ENCODE measurements at regions not wholly inside any gene's neighbourhood (a gene's known extent, or its start where the extent isn't known, plus 50 kb on each side); places are given as distances from the start of the nearest gene placed in this dataset.

DNA sequence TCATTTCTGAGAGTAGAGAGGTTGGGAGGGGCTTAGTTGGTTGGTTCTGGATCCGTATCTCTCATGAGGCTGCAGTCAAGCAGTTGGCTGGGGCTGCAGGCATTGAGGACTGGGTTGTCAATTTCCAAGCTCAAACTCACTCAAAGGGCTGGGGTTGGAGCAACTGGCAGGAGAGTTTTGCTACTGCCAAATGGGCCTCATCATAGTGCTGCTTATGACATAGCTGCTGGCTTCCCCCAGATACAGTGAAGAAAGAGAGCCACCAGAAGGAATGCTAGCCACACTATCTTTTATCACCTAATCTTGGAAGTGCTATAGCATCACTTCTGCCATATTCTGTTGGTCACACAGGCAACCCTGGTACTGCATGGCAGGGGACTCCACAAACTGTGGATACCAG is 363.5 kb upstream of the USP24 start:
- H3K4me3 ChIP-seq (ENCODE audit: low read depth, low read length): no peak overlapping the region
- no peak for TF ChIP-seq CTCF (IDR thresholded peaks at IDR 0.05; ENCODE audit: low read depth, low read length, missing control alignments)
- no peak for DNase-seq (ENCODE audit: low read depth)

- no peak for TF ChIP-seq CTCF (IDR thresholded peaks at IDR 0.05; ENCODE audit: low read depth, low read length, missing control alignments)
- H3K4me3 ChIP-seq (ENCODE audit: low read depth, low read length): no peak overlapping the region
- no peak for DNase-seq (ENCODE audit: low read depth)
These were observed 360.6 kb upstream of the USP24 start for GRCh38 chr1:55575571-55576279.

- DNase-seq (ENCODE audit: low read depth): no peak
- H3K4me3 ChIP-seq (ENCODE audit: low read depth, low read length): no peak overlapping the region
- no peak for TF ChIP-seq CTCF (IDR thresholded peaks at IDR 0.05; ENCODE audit: low read depth, low read length, missing control alignments)
These were observed 359.6 kb upstream of the USP24 start for GRCh38 chr1:55574691-55575225.

DNA sequence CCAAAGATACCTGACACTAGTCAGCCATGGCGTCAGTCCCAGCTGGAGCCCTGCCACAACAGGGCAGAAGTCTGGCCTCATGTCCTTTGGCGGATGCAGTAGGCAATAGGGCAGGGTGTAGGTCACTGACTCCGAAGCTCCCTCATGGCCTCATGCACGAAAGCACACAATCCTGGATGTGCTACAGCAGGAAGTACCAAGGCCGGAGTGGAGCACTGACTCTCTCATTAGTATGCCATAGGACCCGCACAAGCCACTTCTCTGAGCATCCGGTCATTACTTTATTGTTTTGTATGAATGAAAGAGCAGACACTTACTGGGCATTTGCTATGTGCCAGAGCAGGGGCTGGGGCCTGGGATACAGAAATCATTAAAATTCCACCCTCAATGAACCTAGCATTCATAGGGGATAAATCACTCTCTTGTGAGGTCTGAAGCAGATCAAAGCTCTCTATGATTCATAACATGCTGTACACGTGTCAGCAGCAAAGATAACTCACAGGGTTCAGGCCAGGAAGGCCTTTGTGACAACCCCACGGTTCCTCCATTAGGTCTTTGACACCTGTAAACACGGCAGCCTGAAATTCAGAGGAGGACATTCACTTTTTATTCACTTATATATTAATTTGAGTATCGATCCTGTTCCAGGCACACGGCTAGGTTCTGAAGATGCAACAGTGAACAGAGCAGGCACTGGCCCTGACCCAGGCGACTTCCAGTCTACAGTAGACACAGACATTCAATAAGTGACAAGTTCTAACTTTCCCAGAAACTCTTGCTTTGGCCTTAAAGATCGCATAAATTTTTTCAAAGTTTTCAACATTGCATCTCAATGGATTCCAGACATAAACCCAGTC is 357.9 kb upstream of the USP24 start:
- TF ChIP-seq CTCF (IDR thresholded peaks at IDR 0.05; ENCODE audit: low read depth, low read length, missing control alignments): no peak
- DNase-seq (ENCODE audit: low read depth): no peak

GRCh38 chr1:55571767-55572166 is 356.6 kb upstream of the USP24 start:
- no peak overlapping the region for H3K4me3 ChIP-seq (ENCODE audit: low read depth, low read length)
- no peak for TF ChIP-seq CTCF (IDR thresholded peaks at IDR 0.05; ENCODE audit: low read depth, low read length, missing control alignments)
- DNase-seq (ENCODE audit: low read depth): no peak

More for the DNA sequence above, 357.9 kb upstream of the USP24 start:
- no peak overlapping the region for H3K4me3 ChIP-seq (ENCODE audit: low read depth, low read length)

GRCh38 chr1:55569417-55569816 is 354.3 kb upstream of the USP24 start:
- TF ChIP-seq CTCF (IDR thresholded peaks at IDR 0.05; ENCODE audit: low read depth, low read length, missing control alignments): no peak
- H3K4me3 ChIP-seq (ENCODE audit: low read depth, low read length): no peak overlapping the region
- no peak for DNase-seq (ENCODE audit: low read depth)

Measured in GM12864 (cell line).